HCT116 (cell line): ENCODE measurements at regions not wholly inside any gene's neighbourhood (a gene's known extent, or its start where the extent isn't known, plus 50 kb on each side); places are given as distances from the start of the nearest gene placed in this dataset.

Experiments
- ATAC-seq: fragments of 200-7000 bp; cut with Tn5 transposase; 2 replicates; pipeline ENCODE4 v1.9.1; 2020; ENCODE audit warnings: mild to moderate bottlenecking, moderate library complexity
- BruUV-seq: library from RNA; stranded (reverse); fragments of 400-500 nt; replicated peaks from 2 replicates; lab custom pipeline; 2021; lab: Mats Ljungman, UMichigan
- CTCF ChIA-PET: fragments of 300-600 bp; sonication (Branson Sonifier 250); formaldehyde crosslinking; loops from one replicate; lab custom pipeline; 2021; ENCODE audit warnings: antibody characterized with exemption; lab: Charles Lee
- POLR2A ChIA-PET: fragments of 300-600, 350-600 bp; sonication (Branson Sonifier 250); formaldehyde crosslinking; loops from one replicate; lab custom pipeline; 2021; ENCODE audit warnings: antibody characterized with exemption; lab: Charles Lee
- RAD21 ChIA-PET, 2 experiments: fragments of 300-600 bp; sonication (Branson Sonifier 250); formaldehyde crosslinking; loops; one replicate each; lab custom pipeline; 2023; ENCODE audit warnings: low total read pairs in 2 of 2; ENCODE audit not compliant: uncharacterized antibody in 2 of 2, unreplicated experiment in 2 of 2, low non-redundant PET in 1 of 2; lab: Charles Lee
- DNase-seq: peaks from one replicate; pipeline ENCODE4 v3.0.0-alpha.2; 2010; ENCODE audit warnings: low read depth, low spot score
- H2AFZ ChIP-seq: fragments of 200-600 bp; shearing (Covaris generic), sonication (generic); 2 replicates; pipeline ENCODE4 v1.6.1; 2017; ENCODE audit warnings: low read depth, mixed run types, mixed read lengths, antibody characterized with exemption, low read length; ENCODE audit not compliant: poor library complexity, severe bottlenecking
- H3K27ac ChIP-seq: 2 replicates; pipeline ENCODE4 v1.5.1; 2012; ENCODE audit warnings: low read depth, low read length
- H3K27me3 ChIP-seq: fragments of 200-600 bp; sonication (generic); 2 replicates; pipeline ENCODE4 v1.6.1; 2016; ENCODE audit warnings: mixed run types, low read length, mixed read lengths; ENCODE audit not compliant: insufficient read depth
- H3K36me3 ChIP-seq, 2 experiments: fragments of 200-500 bp in 1 of 2; fragments of 200-600 bp in 1 of 2; sonication (Bioruptor generic) in 1 of 2; sonication (generic) in 1 of 2; 2 replicates each; pipeline versions ENCODE4 v1.5.1 to v1.6.1; 2014 to 2016; ENCODE audit warnings: low read length in 2 of 2, inconsistent platforms in 1 of 2, mixed read lengths in 1 of 2, mixed run types in 1 of 2; ENCODE audit not compliant: insufficient read depth in 2 of 2, control insufficient read depth in 1 of 2
- H3K4me1 ChIP-seq, 2 experiments: fragments of 200-600 bp in 1 of 2; sonication (generic) in 1 of 2; 2 replicates each; pipeline versions ENCODE4 v1.5.1 to v1.6.1; 2012 to 2017; ENCODE audit warnings: low read length in 2 of 2, inconsistent platforms in 1 of 2, mild to moderate bottlenecking in 1 of 2, mixed read lengths in 1 of 2, mixed run types in 1 of 2, moderate library complexity in 1 of 2; ENCODE audit not compliant: insufficient read depth in 2 of 2, control insufficient read depth in 1 of 2
- H3K4me2 ChIP-seq: fragments of 200-600 bp; sonication (generic); 2 replicates; pipeline ENCODE4 v1.6.1; 2017; ENCODE audit warnings: mixed run types, low read length, mixed read lengths
- H3K4me3 ChIP-seq, 2 experiments: fragments of 200-600 bp in 1 of 2; sonication (generic) in 1 of 2; replicated peaks in 1 of 2; 2 replicates each; pipeline ENCODE4 v1.5.1; 2011 to 2016; ENCODE audit warnings: low read length in 2 of 2, control low read depth in 1 of 2, low read depth in 1 of 2, mild to moderate bottlenecking in 1 of 2, mixed read lengths in 1 of 2, mixed run types in 1 of 2
- H3K79me2 ChIP-seq: fragments of 200-600 bp; sonication (generic); 2 replicates; pipeline ENCODE4 v1.6.1; 2017; ENCODE audit warnings: mild to moderate bottlenecking, mixed run types, low read length, moderate library complexity, mixed read lengths; ENCODE audit not compliant: insufficient read depth
- H3K9ac ChIP-seq: fragments of 200-600 bp; sonication (generic); 2 replicates; pipeline ENCODE4 v1.6.1; 2016; ENCODE audit warnings: low read length, mixed read lengths
- H3K9me2 ChIP-seq: fragments of 200-600 bp; sonication (generic), shearing (Covaris generic); 2 replicates; pipeline ENCODE4 v1.6.1; 2017; ENCODE audit warnings: mixed run types, mild to moderate bottlenecking, moderate library complexity; ENCODE audit not compliant: insufficient read depth
- H3K9me3 ChIP-seq, 2 experiments: fragments of 200-500 bp in 1 of 2; fragments of 200-600 bp in 1 of 2; sonication (Bioruptor generic) in 1 of 2; sonication (generic) in 1 of 2; 2 replicates each; pipeline ENCODE4 v1.6.1; 2014 to 2017; ENCODE audit warnings: low read length in 2 of 2, mixed read lengths in 2 of 2, inconsistent platforms in 1 of 2, low read depth in 1 of 2, mild to moderate bottlenecking in 1 of 2, mixed run types in 1 of 2, moderate library complexity in 1 of 2; ENCODE audit not compliant: control insufficient read depth in 1 of 2, insufficient read depth in 1 of 2
- H4K20me1 ChIP-seq: fragments of 200-600 bp; sonication (generic), shearing (Covaris generic); 2 replicates; pipeline ENCODE4 v1.6.1; 2017; ENCODE audit warnings: mixed run types, mild to moderate bottlenecking, moderate library complexity; ENCODE audit not compliant: insufficient read depth
- CBX3 ChIP-seq: IDR thresholded peaks from 2 replicates; pipeline ENCODE4 v1.6.1; 2012; ENCODE audit warnings: low read depth
- CTCF ChIP-seq, 3 experiments: fragments of 200-600 bp in 1 of 3; sonication (generic) in 1 of 3; IDR thresholded peaks in 2 of 3; conservative IDR thresholded peaks in 1 of 3; 2 replicates each; pipeline ENCODE4 v1.5.1; 2012 to 2017; ENCODE audit warnings: low read depth in 2 of 3, low read length in 2 of 3, antibody characterized with exemption in 1 of 3, borderline replicate concordance in 1 of 3, control low read depth in 1 of 3, mild to moderate bottlenecking in 1 of 3, mixed read lengths in 1 of 3, mixed run types in 1 of 3, moderate library complexity in 1 of 3; ENCODE audit not compliant: insufficient read depth in 1 of 3
- EGR1 ChIP-seq: IDR thresholded peaks from 2 replicates; pipeline ENCODE4 v1.6.1; 2012; ENCODE audit warnings: low read depth
- ELF1 ChIP-seq: IDR thresholded peaks from 2 replicates; pipeline ENCODE4 v1.6.1; 2012; ENCODE audit warnings: low read depth, borderline replicate concordance
- EZH2 ChIP-seq: fragments of 200-600 bp; sonication (generic); IDR thresholded peaks from 2 replicates; pipeline ENCODE4 v1.6.1; 2017; ENCODE audit warnings: antibody characterized with exemption, mixed run types
- EZH2phosphoT487 ChIP-seq: fragments of 200-600 bp; IDR thresholded peaks from 2 replicates; pipeline ENCODE4 v1.6.1; 2018; ENCODE audit warnings: antibody characterized with exemption, borderline replicate concordance
- MAX ChIP-seq: IDR thresholded peaks from 2 replicates; pipeline ENCODE4 v1.6.1; 2012
- POLR2A ChIP-seq: IDR thresholded peaks from 2 replicates; pipeline ENCODE4 v1.7.0; 2011; ENCODE audit warnings: borderline replicate concordance; ENCODE audit not compliant: insufficient read depth, insufficient read length; ENCODE audit errors: extremely low read depth
- POLR2AphosphoS5 ChIP-seq: IDR thresholded peaks from 2 replicates; pipeline ENCODE4 v1.6.1; 2011; ENCODE audit warnings: mild to moderate bottlenecking, low read depth, low read length, moderate library complexity
- RAD21 ChIP-seq: IDR thresholded peaks from 2 replicates; pipeline ENCODE4 v1.6.1; 2012; ENCODE audit warnings: low read depth, mild to moderate bottlenecking
- SP1 ChIP-seq: IDR thresholded peaks from 2 replicates; pipeline ENCODE4 v1.6.1; 2012; ENCODE audit warnings: low read depth
- SRF ChIP-seq: IDR thresholded peaks from 2 replicates; pipeline ENCODE4 v1.6.1; 2012; ENCODE audit warnings: low read depth
- YY1 ChIP-seq: IDR thresholded peaks from 2 replicates; pipeline ENCODE4 v1.6.1; 2011; ENCODE audit warnings: low read length, low read depth, moderate library complexity, mild to moderate bottlenecking; ENCODE audit not compliant: insufficient replicate concordance; ENCODE audit errors: extremely low read depth
- ZFX ChIP-seq: fragments of 450-650 bp; IDR thresholded peaks from 2 replicates; pipeline ENCODE4 v1.6.1; 2017
- ZNF274 ChIP-seq: fragments of 200-500 bp; sonication (Bioruptor generic); IDR thresholded peaks from 2 replicates; pipeline ENCODE4 v1.6.1; 2014; ENCODE audit warnings: mild to moderate bottlenecking, low read depth, low read length, inconsistent platforms
- intact Hi-C: fragments of 100-400 bp; cut with micrococcal nuclease; formaldehyde crosslinking; loops from 2 replicates; pipeline ENCODE4 v1.10.0; 2022

GRCh38 chr11:127552446-127552845 lies 551.9 kb upstream of the KIRREL3 start:
- Histone ChIP-seq H3K4me1 (no peaks in the 10 kb centered on the region), H3K9ac (no peak overlapping the region), H3K4me3 (no peak overlapping the region), H3K4me2 (no peak overlapping the region), H2AFZ (no peak overlapping the region), H3K9me2 (no peaks in the 10 kb centered on the region), H3K27me3 (no peaks in the 10 kb centered on the region), H3K79me2 (no peaks in the 10 kb centered on the region), H4K20me1 (no peaks in the 10 kb centered on the region), H3K9me3 (peaks cover 3 to 6% of the 10 kb centered on the region in 2 experiments; a peak in 2 of 4 replicates), H3K27ac (no peak overlapping the region), H3K36me3 (no peaks in the 10 kb centered on the region)
- BruUV-seq: no TSS peak
- ATAC-seq (no peak), DNase-seq (no peak)
- ChIA-PET CTCF (no interaction called here), POLR2A (no interaction called here), RAD21 (no interaction called here)
- no peak for TF ChIP-seq RAD21
- TF ChIP-seq CTCF (IDR thresholded peaks at IDR 0.05 in 2 of 3, conservative IDR thresholded peaks at IDR 0.05 in 1 of 3; ENCODE audit: borderline replicate concordance in 1 of 3, insufficient read depth in 1 of 3, low read depth in 2 of 3, low read length in 2 of 3): no peak
- TF ChIP-seq POLR2A: no peak
- TF ChIP-seq ZNF274: no peak
- no peak for TF ChIP-seq YY1
- TF ChIP-seq SP1: no peak
- TF ChIP-seq EZH2phosphoT487: no peak
- no peak for TF ChIP-seq EGR1
- TF ChIP-seq ELF1: no peak
- no peak for TF ChIP-seq EZH2
- no peak for TF ChIP-seq ZFX
- TF ChIP-seq MAX: no peak
- no peak for TF ChIP-seq POLR2AphosphoS5
- no peak for TF ChIP-seq CBX3
- no peak for TF ChIP-seq SRF
- intact Hi-C loops: no loop called here
